ENCODE measurements at regions not wholly inside any gene's neighbourhood (a gene's known extent, or its start where the extent isn't known, plus 50 kb on each side); places are given as distances from the start of the nearest gene placed in this dataset.

- peaks cover 0 to 7% (median 0%) of the 10 kb centered on the region in 4 donors for H3K9me3 ChIP-seq
- no peak overlapping the region for H3K4me3 ChIP-seq
- intact Hi-C loops (cut with DNase I) = no loop called here
- H3K27me3 ChIP-seq = no peaks in the 10 kb centered on the region
- no peak overlapping the region for H3K27ac ChIP-seq
- WGBS, 2 donors = 80 to 86% methylated on average over 2 of the region's 2 CpGs
- H3K36me3 ChIP-seq = no peaks in the 10 kb centered on the region
- DNase-seq = no peak
- TF ChIP-seq EP300 (IDR thresholded peaks at IDR 0.05) (no peak), POLR2A (IDR thresholded peaks at IDR 0.05) (no peak), POLR2AphosphoS5 (IDR thresholded peaks at IDR 0.05) (no peak), CTCF (IDR thresholded peaks at IDR 0.05) (no peak)
- H3K4me1 ChIP-seq = no peaks in the 10 kb centered on the region
These were observed 269.6 kb upstream of the CWC22 start for GRCh38 chr2:180276733-180277132.

- 93 to 96% methylated on average over 3 of the region's 3 CpGs for WGBS, 2 donors
- Histone ChIP-seq H3K36me3 (no peaks in the 10 kb centered on the region), H3K4me1 (no peaks in the 10 kb centered on the region), H3K9me3 (peaks cover 0 to 13% (median 0%) of the 10 kb centered on the region in 4 donors), H3K27ac (no peak overlapping the region), H3K27me3 (no peaks in the 10 kb centered on the region), H3K4me3 (no peak overlapping the region)
- DNase-seq = no peak
- intact Hi-C loops (cut with DNase I) = no loop called here
- TF ChIP-seq EP300 (IDR thresholded peaks at IDR 0.05) (no peak), CTCF (IDR thresholded peaks at IDR 0.05) (no peak), POLR2AphosphoS5 (IDR thresholded peaks at IDR 0.05) (no peak), POLR2A (IDR thresholded peaks at IDR 0.05) (no peak)
These were observed 260.9 kb upstream of the CWC22 start for GRCh38 chr2:180268006-180268405.

- intact Hi-C loops (cut with DNase I) = no loop called here
- TF ChIP-seq POLR2A (IDR thresholded peaks at IDR 0.05) (no peak), CTCF (IDR thresholded peaks at IDR 0.05) (no peak), EP300 (IDR thresholded peaks at IDR 0.05) (no peak), POLR2AphosphoS5 (IDR thresholded peaks at IDR 0.05) (no peak)
- no peak overlapping the region for H3K4me3 ChIP-seq
- H3K9me3 ChIP-seq = no peaks in the 10 kb centered on the region
- H3K27ac ChIP-seq = no peak overlapping the region
- DNase-seq = no peak
- H3K4me1 ChIP-seq = peaks cover 0 to 16% (median 9%) of the 10 kb centered on the region in 4 donors
- 94 to 95% methylated on average over 1 of the region's 1 CpG for WGBS, 2 donors
- H3K27me3 ChIP-seq = no peaks in the 10 kb centered on the region
- no peaks in the 10 kb centered on the region for H3K36me3 ChIP-seq
These were observed 254.9 kb upstream of the CWC22 start for GRCh38 chr2:180261976-180262375.

GRCh38 chr2:180258579-180258978 is 251.5 kb upstream of the CWC22 start:
- Histone ChIP-seq H3K4me1 (peaks cover 0 to 16% (median 9%) of the 10 kb centered on the region in 4 donors), H3K27ac (no peak overlapping the region), H3K27me3 (no peaks in the 10 kb centered on the region), H3K4me3 (no peak overlapping the region), H3K36me3 (no peaks in the 10 kb centered on the region), H3K9me3 (no peaks in the 10 kb centered on the region)
- TF ChIP-seq CTCF (IDR thresholded peaks at IDR 0.05) = no peak
- 0 to 57% methylated on average over 1 of the region's 1 CpG for WGBS, 2 donors
- intact Hi-C loops (cut with DNase I) = no loop called here
- no peak for DNase-seq

- Histone ChIP-seq H3K36me3 (no peaks in the 10 kb centered on the region), H3K4me1 (peaks cover 0 to 16% (median 9%) of the 10 kb centered on the region in 4 donors), H3K9me3 (no peaks in the 10 kb centered on the region), H3K27ac (no peak overlapping the region), H3K27me3 (no peaks in the 10 kb centered on the region), H3K4me3 (no peak overlapping the region)
- no peak for TF ChIP-seq POLR2AphosphoS5 (IDR thresholded peaks at IDR 0.05)
- no peak for TF ChIP-seq CTCF (IDR thresholded peaks at IDR 0.05)
- no peak for TF ChIP-seq POLR2A (IDR thresholded peaks at IDR 0.05)
- no peak for TF ChIP-seq EP300 (IDR thresholded peaks at IDR 0.05)
- intact Hi-C loops (cut with DNase I) = no loop called here
- DNase-seq = no peak
These were observed 251.0 kb upstream of the CWC22 start for GRCh38 chr2:180258041-180258537.

Data from sigmoid colon (tissue), 6 donors.